A673 (cell line): ENCODE measurements at regions not wholly inside any gene's neighbourhood (a gene's known extent, or its start where the extent isn't known, plus 50 kb on each side); places are given as distances from the start of the nearest gene placed in this dataset.

ENCODE experiments used
- EZH2 ChIP-seq: fragments of 200-600 bp; sonication (generic); IDR thresholded peaks from 2 replicates; pipeline ENCODE4 v1.6.1; 2017; ENCODE audit warnings: borderline replicate concordance, low read depth, mild to moderate bottlenecking, mixed read lengths, antibody characterized with exemption, low read length; ENCODE audit not compliant: poor library complexity, severe bottlenecking
- TF ChIP-seq, protein P1 (sequence below): fragments of 300-800, 200-600 bp; sonication (generic); conservative IDR thresholded peaks from 2 replicates; pipeline ENCODE4 v1.5.1; 2017; ENCODE audit warnings: low read depth, mild to moderate bottlenecking, antibody characterized with exemption, low read length, moderate library complexity, mixed read lengths

DNA sequence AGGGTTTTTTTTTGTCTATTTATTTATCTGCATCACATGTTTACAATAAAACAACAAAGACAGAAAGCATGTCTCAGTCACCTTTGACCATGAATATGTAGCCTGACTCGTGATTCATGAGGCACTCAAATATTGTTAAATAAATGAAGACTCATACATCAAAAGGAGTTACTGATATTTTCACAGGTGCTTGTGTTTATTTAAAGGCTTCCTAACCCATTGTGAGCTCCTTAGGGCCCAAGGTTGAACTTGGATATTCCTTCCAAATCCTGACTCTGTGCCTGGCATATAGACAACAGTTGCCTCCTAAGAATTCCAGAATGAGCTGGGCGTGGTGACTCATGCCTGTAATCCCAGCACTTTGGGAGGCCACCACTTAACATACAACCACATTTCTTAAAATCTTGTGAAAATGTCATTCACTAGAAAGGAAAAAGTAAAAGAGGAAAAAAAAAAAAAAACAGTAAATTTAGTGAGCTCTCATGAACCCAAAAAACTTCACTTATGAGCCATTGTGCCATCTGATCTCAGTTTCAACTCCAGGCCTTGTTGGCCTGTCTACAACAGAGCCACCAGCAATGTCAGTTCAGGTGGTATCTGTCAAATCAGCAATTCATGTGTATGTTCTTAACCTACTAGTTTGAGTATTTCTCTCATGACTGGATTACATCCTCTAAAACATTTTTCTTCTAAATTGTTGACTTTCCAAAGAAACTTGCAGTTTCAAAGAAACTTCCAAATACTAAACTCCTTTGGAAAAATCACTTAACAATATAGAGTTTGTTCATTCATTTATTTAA, 162.7 kb upstream of the MARCKS start:
- TF ChIP-seq, protein P1, sequence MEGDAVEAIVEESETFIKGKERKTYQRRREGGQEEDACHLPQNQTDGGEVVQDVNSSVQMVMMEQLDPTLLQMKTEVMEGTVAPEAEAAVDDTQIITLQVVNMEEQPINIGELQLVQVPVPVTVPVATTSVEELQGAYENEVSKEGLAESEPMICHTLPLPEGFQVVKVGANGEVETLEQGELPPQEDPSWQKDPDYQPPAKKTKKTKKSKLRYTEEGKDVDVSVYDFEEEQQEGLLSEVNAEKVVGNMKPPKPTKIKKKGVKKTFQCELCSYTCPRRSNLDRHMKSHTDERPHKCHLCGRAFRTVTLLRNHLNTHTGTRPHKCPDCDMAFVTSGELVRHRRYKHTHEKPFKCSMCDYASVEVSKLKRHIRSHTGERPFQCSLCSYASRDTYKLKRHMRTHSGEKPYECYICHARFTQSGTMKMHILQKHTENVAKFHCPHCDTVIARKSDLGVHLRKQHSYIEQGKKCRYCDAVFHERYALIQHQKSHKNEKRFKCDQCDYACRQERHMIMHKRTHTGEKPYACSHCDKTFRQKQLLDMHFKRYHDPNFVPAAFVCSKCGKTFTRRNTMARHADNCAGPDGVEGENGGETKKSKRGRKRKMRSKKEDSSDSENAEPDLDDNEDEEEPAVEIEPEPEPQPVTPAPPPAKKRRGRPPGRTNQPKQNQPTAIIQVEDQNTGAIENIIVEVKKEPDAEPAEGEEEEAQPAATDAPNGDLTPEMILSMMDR: no peak
- TF ChIP-seq EZH2: no peak
